ENCODE measurements at regions not wholly inside any gene's neighbourhood (a gene's known extent, or its start where the extent isn't known, plus 50 kb on each side); places are given as distances from the start of the nearest gene placed in this dataset.
A peak's percentile ranks its signal among the peaks of the same experiment; 100 is the strongest.

GRCh38 chr17:77466140-77466539 is 325.4 kb downstream of the SEC14L1 start:
- Histone ChIP-seq H3K4me3 (no peak overlapping the region), H3K27ac (peak overlapping the region; percentile 39 to 80 (median 71)), H3K4me1 (peaks cover 29 to 66% (median 42%) of the 10 kb centered on the region in 4 donors), H3K27me3 (no peaks in the 10 kb centered on the region), H3K36me3 (no peaks in the 10 kb centered on the region), H3K9me3 (no peaks in the 10 kb centered on the region)
- in situ Hi-C loops (cut with MboI; ENCODE audit: low pct_ligation_motif_present in 1 of 4, low pct_unique_long_range_greater_than_20kb in 1 of 4, low sequenced_read_pairs in 3 of 4) = no loop called here
- 90% methylated on average over 13 of the region's 13 CpGs; no CpG with 5 or more reads in 1 of the 2 donors for WGBS, 2 donors (ENCODE audit: low coverage in 1 of 2)
- TF ChIP-seq POLR2A (IDR thresholded peaks at IDR 0.05) (no peak), EP300 (IDR thresholded peaks at IDR 0.05; ENCODE audit: low read depth) (no peak), CTCF (IDR thresholded peaks at IDR 0.05) (no peak), POLR2AphosphoS5 (IDR thresholded peaks at IDR 0.05) (no peak)
- no peak for DNase-seq
- intact Hi-C loops (cut with DNase I; ENCODE audit: low total_unique reads) = no loop called here

GRCh38 chr17:77466596-77467223 is 325.9 kb downstream of the SEC14L1 start:
- Histone ChIP-seq H3K4me3 (no peak overlapping the region), H3K4me1 (peaks cover 29 to 66% (median 42%) of the 10 kb centered on the region in 4 donors), H3K27ac (peak overlapping the region; percentile 39 to 80 (median 71)), H3K36me3 (no peaks in the 10 kb centered on the region), H3K9me3 (no peaks in the 10 kb centered on the region), H3K27me3 (no peaks in the 10 kb centered on the region)
- no peak for DNase-seq
- intact Hi-C loops (cut with DNase I; ENCODE audit: low total_unique reads) = no loop called here
- WGBS, 2 donors (ENCODE audit: low coverage in 1 of 2) = 73 to 84% methylated on average over 4 to 20 of the region's 24 CpGs
- TF ChIP-seq POLR2AphosphoS5 (IDR thresholded peaks at IDR 0.05) = no peak
- TF ChIP-seq EP300 (IDR thresholded peaks at IDR 0.05; ENCODE audit: low read depth) = no peak
- in situ Hi-C loops (cut with MboI; ENCODE audit: low pct_ligation_motif_present in 1 of 4, low pct_unique_long_range_greater_than_20kb in 1 of 4, low sequenced_read_pairs in 3 of 4) = no loop called here

GRCh38 chr17:77467521-77467920 is 326.8 kb downstream of the SEC14L1 start:
- intact Hi-C loops (cut with DNase I; ENCODE audit: low total_unique reads) (no loop called here), in situ Hi-C loops (cut with MboI; ENCODE audit: low pct_ligation_motif_present in 1 of 4, low pct_unique_long_range_greater_than_20kb in 1 of 4, low sequenced_read_pairs in 3 of 4) (no loop called here)
- Histone ChIP-seq H3K36me3 (no peaks in the 10 kb centered on the region), H3K27me3 (no peaks in the 10 kb centered on the region), H3K4me3 (no peak overlapping the region), H3K9me3 (no peaks in the 10 kb centered on the region), H3K27ac (peak overlapping the region in 2 of 4 donors; percentile 39 to 80), H3K4me1 (peaks cover 31 to 66% (median 44%) of the 10 kb centered on the region in 4 donors)
- no peak for DNase-seq
- 93 to 100% methylated on average over 6 to 25 of the region's 25 CpGs for WGBS, 2 donors (ENCODE audit: low coverage in 1 of 2)
- TF ChIP-seq EP300 (IDR thresholded peaks at IDR 0.05; ENCODE audit: low read depth) = no peak
- TF ChIP-seq POLR2AphosphoS5 (IDR thresholded peaks at IDR 0.05) = no peak
- TF ChIP-seq POLR2A (IDR thresholded peaks at IDR 0.05) = no peak

GRCh38 chr17:77468897-77469296 is 328.1 kb downstream of the SEC14L1 start:
- TF ChIP-seq POLR2AphosphoS5 (IDR thresholded peaks at IDR 0.05) (no peak), POLR2A (IDR thresholded peaks at IDR 0.05) (no peak), CTCF (IDR thresholded peaks at IDR 0.05) (no peak), EP300 (IDR thresholded peaks at IDR 0.05; ENCODE audit: low read depth) (no peak)
- DNase-seq = no peak
- Histone ChIP-seq H3K27ac (no peak overlapping the region), H3K4me3 (no peak overlapping the region), H3K9me3 (no peaks in the 10 kb centered on the region), H3K27me3 (no peaks in the 10 kb centered on the region), H3K4me1 (peaks cover 41 to 66% (median 49%) of the 10 kb centered on the region in 4 donors), H3K36me3 (no peaks in the 10 kb centered on the region)
- 82 to 100% methylated on average over 1 to 7 of the region's 7 CpGs for WGBS, 2 donors (ENCODE audit: low coverage in 1 of 2)
- in situ Hi-C loops (cut with MboI; ENCODE audit: low pct_ligation_motif_present in 1 of 4, low pct_unique_long_range_greater_than_20kb in 1 of 4, low sequenced_read_pairs in 3 of 4) (no loop called here), intact Hi-C loops (cut with DNase I; ENCODE audit: low total_unique reads) (no loop called here)

- TF ChIP-seq EP300 (IDR thresholded peaks at IDR 0.05; ENCODE audit: low read depth) (no peak), CTCF (IDR thresholded peaks at IDR 0.05) (no peak), POLR2A (IDR thresholded peaks at IDR 0.05) (no peak)
- no peak overlapping the region for H3K4me3 ChIP-seq
- in situ Hi-C loops (cut with MboI; ENCODE audit: low pct_ligation_motif_present in 1 of 4, low pct_unique_long_range_greater_than_20kb in 1 of 4, low sequenced_read_pairs in 3 of 4) = no loop called here
- H3K27me3 ChIP-seq = no peaks in the 10 kb centered on the region
- H3K4me1 ChIP-seq = peaks cover 52 to 69% (median 56%) of the 10 kb centered on the region in 4 donors
- H3K36me3 ChIP-seq = no peaks in the 10 kb centered on the region
- H3K9me3 ChIP-seq = no peaks in the 10 kb centered on the region
- intact Hi-C loops (cut with DNase I; ENCODE audit: low total_unique reads) = no loop called here
- DNase-seq = no peak
- H3K27ac ChIP-seq = peak overlapping the region in 2 of 4 donors; percentile 82 to 87
- WGBS, 2 donors (ENCODE audit: low coverage in 1 of 2) = 82 to 97% methylated on average over 3 of the region's 3 CpGs
These were observed 329.6 kb downstream of the SEC14L1 start for GRCh38 chr17:77470330-77470786.

Data from transverse colon (tissue), 4 donors.